ENCODE measurements at regions not wholly inside any gene's neighbourhood (a gene's known extent, or its start where the extent isn't known, plus 50 kb on each side); places are given as distances from the start of the nearest gene placed in this dataset.
A peak's percentile ranks its signal among the peaks of the same experiment; 100 is the strongest.
"Not testable (repeated sequence)": the region's sequence is repeated elsewhere in the genome, so short reads cannot be mapped to it uniquely, and the experiment has no call there.

DNA sequence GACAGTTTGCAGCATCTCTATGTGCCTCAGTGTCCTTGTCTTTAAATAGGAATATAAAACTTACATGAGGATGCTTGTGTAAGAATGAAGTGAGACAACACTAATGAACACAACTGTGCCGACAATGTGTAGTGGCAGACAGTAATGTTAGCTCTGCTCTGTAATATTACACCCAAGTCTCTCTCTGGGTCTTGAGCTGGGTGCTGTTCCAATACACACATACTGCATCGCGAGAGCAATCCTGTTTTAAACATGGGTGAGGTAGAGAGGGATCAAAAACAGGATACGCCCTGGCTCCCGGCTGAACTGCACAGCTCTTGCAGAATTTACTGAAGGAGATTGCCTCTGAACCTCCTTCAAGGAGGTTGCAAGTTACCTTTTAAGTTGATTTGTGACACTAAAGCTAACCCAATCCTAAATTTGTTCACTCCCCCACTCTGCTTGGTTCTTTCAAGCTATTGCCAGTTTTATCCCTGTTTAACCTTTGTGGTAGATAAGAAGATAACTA, 155.2 kb upstream of the ISL1 start:
- Histone ChIP-seq H3K4me3 (ENCODE audit: low read depth, low read length) (no peak overlapping the region), H3K9me3 (ENCODE audit: insufficient read depth, low read depth, low read length) (no peaks in the 10 kb centered on the region), H3K4me1 (ENCODE audit: control insufficient read depth in 1 of 2, insufficient read depth in 2 of 2, low read length in 2 of 2) (peaks cover 3 to 9% of the 10 kb centered on the region in 2 experiments), H3K4me2 (ENCODE audit: low read length) (no peak overlapping the region), H3K27me3 (ENCODE audit: insufficient read depth, low read length) (no peaks in the 10 kb centered on the region), H3K27ac (ENCODE audit: low read depth, low read length) (peak overlapping the region; percentile 6), H3K9ac (ENCODE audit: low read length) (no peak overlapping the region), H2AFZ (ENCODE audit: insufficient read depth, low read length, poor library complexity) (no peak overlapping the region), H3K36me3 (ENCODE audit: control insufficient read depth in 1 of 2, insufficient read depth in 2 of 2, low read length in 2 of 2) (no peaks in the 10 kb centered on the region), H3K4ac (ENCODE audit: low read depth, low read length) (no peak overlapping the region), H3K18ac (ENCODE audit: low read length) (no peak overlapping the region), H2BK120ac (ENCODE audit: insufficient read depth, low read length, poor library complexity) (peak overlapping the region; percentile 41), H4K91ac (ENCODE audit: low read depth, low read length) (peak overlapping the region; percentile 41), H3K14ac (ENCODE audit: low read length) (no peak overlapping the region), H2BK5ac (ENCODE audit: low read depth, low read length, poor library complexity) (no peak overlapping the region), H3K79me2 (ENCODE audit: control insufficient read depth, insufficient read depth, low read length, poor library complexity) (no peaks in the 10 kb centered on the region), H2BK12ac (ENCODE audit: low read length) (peak overlapping the region; percentile 61), H4K8ac (ENCODE audit: low read depth, low read length) (no peak overlapping the region), H3K79me1 (ENCODE audit: low read length) (peaks cover 3% of the 10 kb centered on the region), H3K23ac (ENCODE audit: low read length) (no peak overlapping the region), H4K12ac (ENCODE audit: low read depth, low read length) (no peak overlapping the region), H2AK5ac (ENCODE audit: low read length) (no peak overlapping the region)
- no peak for DNase-seq
- WGBS (ENCODE audit: extremely low coverage, insufficient coverage, insufficient read length), result no CpG with 5 or more reads among the region's 5 CpGs

- Histone ChIP-seq H3K14ac (ENCODE audit: low read length) (no peak overlapping the region), H3K4me1 (ENCODE audit: control insufficient read depth in 1 of 2, insufficient read depth in 2 of 2, low read length in 2 of 2) (peaks cover 3 to 4% of the 10 kb centered on the region in 2 experiments), H3K9me3 (ENCODE audit: insufficient read depth, low read depth, low read length) (no peaks in the 10 kb centered on the region), H2BK12ac (ENCODE audit: low read length) (no peak overlapping the region), H3K79me2 (ENCODE audit: control insufficient read depth, insufficient read depth, low read length, poor library complexity) (no peaks in the 10 kb centered on the region), H3K4me3 (ENCODE audit: low read depth, low read length) (no peak overlapping the region), H3K23ac (ENCODE audit: low read length) (no peak overlapping the region), H4K8ac (ENCODE audit: low read depth, low read length) (no peak overlapping the region), H3K79me1 (ENCODE audit: low read length) (peaks cover 3% of the 10 kb centered on the region), H3K27ac (ENCODE audit: low read depth, low read length) (no peak overlapping the region), H2AK5ac (ENCODE audit: low read length) (no peak overlapping the region), H2BK5ac (ENCODE audit: low read depth, low read length, poor library complexity) (no peak overlapping the region), H3K4me2 (ENCODE audit: low read length) (no peak overlapping the region), H3K9ac (ENCODE audit: low read length) (no peak overlapping the region), H4K12ac (ENCODE audit: low read depth, low read length) (no peak overlapping the region), H3K4ac (ENCODE audit: low read depth, low read length) (no peak overlapping the region), H2BK120ac (ENCODE audit: insufficient read depth, low read length, poor library complexity) (no peak overlapping the region), H4K91ac (ENCODE audit: low read depth, low read length) (no peak overlapping the region), H3K36me3 (ENCODE audit: control insufficient read depth in 1 of 2, insufficient read depth in 2 of 2, low read length in 2 of 2) (no peaks in the 10 kb centered on the region), H2AFZ (ENCODE audit: insufficient read depth, low read length, poor library complexity) (no peak overlapping the region), H3K27me3 (ENCODE audit: insufficient read depth, low read length) (no peaks in the 10 kb centered on the region), H3K18ac (ENCODE audit: low read length) (no peak overlapping the region)
- DNase-seq, result no peak
These were observed 152.9 kb upstream of the ISL1 start for GRCh38 chr5:51230336-51230735.

DNA sequence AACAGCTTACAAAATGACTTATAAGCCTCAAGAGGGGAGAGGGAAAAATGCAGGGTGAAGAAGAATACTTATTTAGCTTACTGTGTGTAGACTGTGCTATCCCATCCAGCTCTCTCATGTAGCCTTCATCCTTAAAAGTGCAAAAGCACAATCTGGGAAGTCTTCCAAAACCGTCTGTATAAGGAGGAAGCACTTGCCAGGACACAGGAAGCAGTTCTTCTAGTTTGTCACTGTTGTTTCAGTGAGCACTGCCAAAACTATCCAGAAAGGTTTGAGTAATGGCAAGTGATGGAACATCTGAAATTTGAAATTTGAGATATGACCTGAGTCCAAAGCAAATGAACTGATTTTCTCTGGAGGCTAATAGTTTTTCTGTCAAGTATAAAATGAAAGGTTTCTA, 140.8 kb upstream of the ISL1 start:
- Histone ChIP-seq H2AK5ac (ENCODE audit: low read length) (no peak overlapping the region), H3K4me2 (ENCODE audit: low read length) (no peak overlapping the region), H3K14ac (ENCODE audit: low read length) (no peak overlapping the region), H2BK120ac (ENCODE audit: insufficient read depth, low read length, poor library complexity) (no peak overlapping the region), H4K8ac (ENCODE audit: low read depth, low read length) (no peak overlapping the region), H4K91ac (ENCODE audit: low read depth, low read length) (no peak overlapping the region), H4K12ac (ENCODE audit: low read depth, low read length) (no peak overlapping the region), H2AFZ (ENCODE audit: insufficient read depth, low read length, poor library complexity) (no peak overlapping the region), H3K9me3 (ENCODE audit: insufficient read depth, low read depth, low read length) (no peaks in the 10 kb centered on the region), H3K27me3 (ENCODE audit: insufficient read depth, low read length) (no peaks in the 10 kb centered on the region), H3K36me3 (ENCODE audit: control insufficient read depth in 1 of 2, insufficient read depth in 2 of 2, low read length in 2 of 2) (no peaks in the 10 kb centered on the region), H3K27ac (ENCODE audit: low read depth, low read length) (no peak overlapping the region), H3K4me3 (ENCODE audit: low read depth, low read length) (no peak overlapping the region), H3K23ac (ENCODE audit: low read length) (no peak overlapping the region), H3K4ac (ENCODE audit: low read depth, low read length) (no peak overlapping the region), H3K4me1 (ENCODE audit: control insufficient read depth in 1 of 2, insufficient read depth in 2 of 2, low read length in 2 of 2) (no peaks in the 10 kb centered on the region), H3K18ac (ENCODE audit: low read length) (no peak overlapping the region), H3K9ac (ENCODE audit: low read length) (no peak overlapping the region), H2BK12ac (ENCODE audit: low read length) (no peak overlapping the region), H3K79me2 (ENCODE audit: control insufficient read depth, insufficient read depth, low read length, poor library complexity) (no peaks in the 10 kb centered on the region), H3K79me1 (ENCODE audit: low read length) (no peaks in the 10 kb centered on the region), H2BK5ac (ENCODE audit: low read depth, low read length, poor library complexity) (no peak overlapping the region)
- no peak for DNase-seq
- WGBS (ENCODE audit: extremely low coverage, insufficient coverage, insufficient read length), result no CpG with 5 or more reads among the region's 1 CpG

DNA sequence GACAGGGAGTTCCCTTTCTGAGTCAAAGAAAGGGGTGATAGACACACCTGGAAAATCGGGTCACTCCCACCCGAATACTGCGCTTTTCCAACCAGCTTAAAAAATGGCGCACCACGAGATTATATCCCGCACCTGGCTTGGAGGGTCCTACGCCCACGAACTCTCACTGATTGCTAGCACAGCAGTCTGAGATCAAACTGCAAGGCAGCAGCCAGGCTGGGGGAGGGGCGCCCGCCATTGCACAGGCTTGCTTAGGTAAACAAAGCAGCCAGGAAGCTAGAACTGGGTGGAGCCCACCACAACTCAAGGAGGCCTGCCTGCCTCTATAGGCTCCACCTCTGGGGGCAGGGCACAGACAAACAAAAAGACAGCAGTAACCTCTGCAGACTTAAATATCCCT, 132.3 kb upstream of the ISL1 start:
- not testable (repeated sequence) for H3K14ac ChIP-seq (ENCODE audit: low read length); H3K79me2 ChIP-seq (ENCODE audit: control insufficient read depth, insufficient read depth, low read length, poor library complexity); H2BK5ac ChIP-seq (ENCODE audit: low read depth, low read length, poor library complexity); H3K27ac ChIP-seq (ENCODE audit: low read depth, low read length); H3K9ac ChIP-seq (ENCODE audit: low read length); DNase-seq; H2AFZ ChIP-seq (ENCODE audit: insufficient read depth, low read length, poor library complexity); H3K27me3 ChIP-seq (ENCODE audit: insufficient read depth, low read length); H3K4me2 ChIP-seq (ENCODE audit: low read length); H2BK12ac ChIP-seq (ENCODE audit: low read length); H3K79me1 ChIP-seq (ENCODE audit: low read length); H4K12ac ChIP-seq (ENCODE audit: low read depth, low read length); H3K23ac ChIP-seq (ENCODE audit: low read length); H2BK120ac ChIP-seq (ENCODE audit: insufficient read depth, low read length, poor library complexity); H2AK5ac ChIP-seq (ENCODE audit: low read length); H3K9me3 ChIP-seq (ENCODE audit: insufficient read depth, low read depth, low read length); H4K91ac ChIP-seq (ENCODE audit: low read depth, low read length); H3K4ac ChIP-seq (ENCODE audit: low read depth, low read length); H3K18ac ChIP-seq (ENCODE audit: low read length); H3K4me3 ChIP-seq (ENCODE audit: low read depth, low read length); H3K4me1 ChIP-seq (ENCODE audit: control insufficient read depth in 1 of 2, insufficient read depth in 2 of 2, low read length in 2 of 2); H3K36me3 ChIP-seq (ENCODE audit: control insufficient read depth in 1 of 2, insufficient read depth in 2 of 2, low read length in 2 of 2)
- no CpG with 5 or more reads among the region's 10 CpGs for WGBS (ENCODE audit: extremely low coverage, insufficient coverage, insufficient read length)
- peak overlapping the region; percentile 60 for H4K8ac ChIP-seq (ENCODE audit: low read depth, low read length)
